A549 (cell line): ENCODE measurements at regions not wholly inside any gene's neighbourhood (a gene's known extent, or its start where the extent isn't known, plus 50 kb on each side); places are given as distances from the start of the nearest gene placed in this dataset.

ENCODE experiments used
- BCL3 ChIP-seq: fragments of >200 bp; sonication (Bioruptor Twin); formaldehyde crosslinking; IDR thresholded peaks from 3 replicates; pipeline ENCODE4 v1.6.1; 2016
- CHD2 ChIP-seq: fragments of 150-350 bp; IDR thresholded peaks from 2 replicates; pipeline ENCODE4 v1.6.1; 2014; ENCODE audit warnings: low read length; ENCODE audit not compliant: partially characterized antibody
- CTCF ChIP-seq: fragments of >200 bp; sonication (Bioruptor Twin); formaldehyde crosslinking; IDR thresholded peaks from 3 replicates; pipeline ENCODE4 v1.5.1; 2016
- ELK1 ChIP-seq: fragments of 150-350 bp; IDR thresholded peaks from 2 replicates; pipeline ENCODE4 v1.6.1; 2014; ENCODE audit warnings: low read depth, mild to moderate bottlenecking, low read length
- EP300 ChIP-seq, 2 experiments: fragments of >200 bp; sonication (Bioruptor Twin); formaldehyde crosslinking; IDR thresholded peaks; 2 replicates in 1 of 2; 3 replicates in 1 of 2; pipeline ENCODE4 v1.6.1; 2016 to 2017
- MAX ChIP-seq: IDR thresholded peaks from 2 replicates; pipeline ENCODE4 v1.6.1; 2012
- POLR2A ChIP-seq: IDR thresholded peaks from 2 replicates; pipeline ENCODE4 v1.6.1; 2012; ENCODE audit warnings: mild to moderate bottlenecking, low read length
- RAD21 ChIP-seq, 2 experiments: fragments of >200 bp in 1 of 2; sonication (Bioruptor Twin) in 1 of 2; formaldehyde crosslinking in 1 of 2; IDR thresholded peaks in 1 of 2; conservative IDR thresholded peaks in 1 of 2; 2 replicates in 1 of 2; 3 replicates in 1 of 2; pipeline ENCODE4 v1.6.1; 2012 to 2018; ENCODE audit warnings: inconsistent platforms in 1 of 2
- RNF2 ChIP-seq: fragments of 200-600 bp; sonication (generic); IDR thresholded peaks from 2 replicates; pipeline ENCODE4 v1.6.1; 2016; ENCODE audit warnings: low read depth, mild to moderate bottlenecking, antibody characterized with exemption, moderate library complexity, borderline replicate concordance
- USF2 ChIP-seq: fragments of 450-650 bp; IDR thresholded peaks from 2 replicates; pipeline ENCODE4 v1.6.1; 2014; ENCODE audit warnings: antibody characterized with exemption

GRCh38 chr2:151192681-151193080, 69.0 kb downstream of the RBM43 start:
- TF ChIP-seq CTCF (no peak), POLR2A (no peak), USF2 (no peak), RNF2 (no peak), ELK1 (no peak), EP300 (IDR thresholded peaks at IDR 0.05) (no peak), MAX (no peak), BCL3 (no peak), CHD2 (no peak), RAD21 (conservative IDR thresholded peaks at IDR 0.05 in 1 of 2, IDR thresholded peaks at IDR 0.05 in 1 of 2) (no peak)
